ENCODE measurements at regions not wholly inside any gene's neighbourhood (a gene's known extent, or its start where the extent isn't known, plus 50 kb on each side); places are given as distances from the start of the nearest gene placed in this dataset.

DNA sequence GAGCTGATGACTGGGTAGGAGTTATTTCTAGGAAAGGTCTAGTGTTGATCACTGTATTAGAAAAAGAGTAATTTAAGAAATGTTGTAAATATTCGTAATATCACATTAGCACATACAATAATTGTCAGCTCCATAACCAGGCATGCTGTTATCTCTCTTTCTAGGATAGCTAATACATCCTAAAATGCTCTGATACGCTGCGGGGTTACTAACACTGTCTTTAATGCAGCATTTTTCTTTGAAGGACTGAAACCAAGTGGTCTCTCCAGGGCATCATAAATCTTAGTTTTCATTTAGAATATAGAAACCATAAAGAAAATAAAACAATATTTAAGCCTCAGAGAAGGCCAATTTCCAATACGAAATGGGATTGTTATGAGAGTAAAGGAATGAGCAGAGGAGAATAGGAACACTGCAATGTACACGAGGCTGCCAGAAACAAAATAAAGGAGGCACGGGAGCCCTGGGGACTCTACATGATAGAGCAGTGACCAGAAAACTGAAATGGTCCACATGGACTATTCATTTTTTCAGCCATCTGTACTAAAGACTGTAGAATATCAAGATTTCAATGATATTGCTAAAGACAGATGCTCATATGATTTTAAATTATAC lies 1606.7 kb upstream of the AGA start:
- ChIA-PET RAD21 (ENCODE audit: low non-redundant PET in 1 of 2, low total read pairs in 2 of 2, uncharacterized antibody in 2 of 2, unreplicated experiment in 2 of 2) (no interaction called here), CTCF (no interaction called here), POLR2A (no interaction called here)
- Histone ChIP-seq H3K79me2 (ENCODE audit: insufficient read depth, low read length) (no peaks in the 10 kb centered on the region), H3K27me3 (ENCODE audit: insufficient read depth, low read length) (no peaks in the 10 kb centered on the region), H3K36me3 (ENCODE audit: control insufficient read depth in 1 of 2, insufficient read depth in 2 of 2, low read length in 2 of 2) (no peaks in the 10 kb centered on the region), H3K4me1 (ENCODE audit: control insufficient read depth in 1 of 2, insufficient read depth in 2 of 2, low read length in 2 of 2) (no peaks in the 10 kb centered on the region), H3K4me3 (replicated peaks in 1 of 2; ENCODE audit: low read depth in 1 of 2, low read length in 2 of 2) (no peak overlapping the region), H3K9ac (ENCODE audit: low read length) (no peak overlapping the region), H3K27ac (ENCODE audit: low read depth, low read length) (no peak overlapping the region), H3K4me2 (ENCODE audit: low read length) (no peak overlapping the region), H4K20me1 (ENCODE audit: insufficient read depth) (no peaks in the 10 kb centered on the region), H3K9me3 (ENCODE audit: control insufficient read depth in 1 of 2, insufficient read depth in 1 of 2, low read depth in 1 of 2, low read length in 2 of 2) (no peaks in the 10 kb centered on the region), H3K9me2 (ENCODE audit: insufficient read depth) (no peaks in the 10 kb centered on the region; the same call in 1 of the 2 replicates), H2AFZ (ENCODE audit: low read depth, low read length, poor library complexity, severe bottlenecking) (no peak overlapping the region)
- no TSS peak for BruUV-seq (replicated peaks)
- TF ChIP-seq EZH2phosphoT487 (IDR thresholded peaks at IDR 0.05; ENCODE audit: borderline replicate concordance) = no peak
- no peak for TF ChIP-seq ZFX (IDR thresholded peaks at IDR 0.05)
- TF ChIP-seq TCF7L2 (IDR thresholded peaks at IDR 0.05; ENCODE audit: borderline replicate concordance, extremely low read depth, insufficient read depth, insufficient read length) = no peak
- no peak for TF ChIP-seq YY1 (IDR thresholded peaks at IDR 0.05; ENCODE audit: extremely low read depth, insufficient replicate concordance, low read depth, low read length)
- TF ChIP-seq POLR2AphosphoS5 (IDR thresholded peaks at IDR 0.05; ENCODE audit: low read depth, low read length) = no peak
- no peak for TF ChIP-seq CBX3 (IDR thresholded peaks at IDR 0.05; ENCODE audit: low read depth)
- no peak for TF ChIP-seq EGR1 (IDR thresholded peaks at IDR 0.05; ENCODE audit: low read depth)
- TF ChIP-seq SP1 (IDR thresholded peaks at IDR 0.05; ENCODE audit: low read depth) = no peak
- no peak for TF ChIP-seq RAD21 (IDR thresholded peaks at IDR 0.05; ENCODE audit: low read depth)
- no peak for TF ChIP-seq EZH2 (IDR thresholded peaks at IDR 0.05)
- TF ChIP-seq, protein P1, sequence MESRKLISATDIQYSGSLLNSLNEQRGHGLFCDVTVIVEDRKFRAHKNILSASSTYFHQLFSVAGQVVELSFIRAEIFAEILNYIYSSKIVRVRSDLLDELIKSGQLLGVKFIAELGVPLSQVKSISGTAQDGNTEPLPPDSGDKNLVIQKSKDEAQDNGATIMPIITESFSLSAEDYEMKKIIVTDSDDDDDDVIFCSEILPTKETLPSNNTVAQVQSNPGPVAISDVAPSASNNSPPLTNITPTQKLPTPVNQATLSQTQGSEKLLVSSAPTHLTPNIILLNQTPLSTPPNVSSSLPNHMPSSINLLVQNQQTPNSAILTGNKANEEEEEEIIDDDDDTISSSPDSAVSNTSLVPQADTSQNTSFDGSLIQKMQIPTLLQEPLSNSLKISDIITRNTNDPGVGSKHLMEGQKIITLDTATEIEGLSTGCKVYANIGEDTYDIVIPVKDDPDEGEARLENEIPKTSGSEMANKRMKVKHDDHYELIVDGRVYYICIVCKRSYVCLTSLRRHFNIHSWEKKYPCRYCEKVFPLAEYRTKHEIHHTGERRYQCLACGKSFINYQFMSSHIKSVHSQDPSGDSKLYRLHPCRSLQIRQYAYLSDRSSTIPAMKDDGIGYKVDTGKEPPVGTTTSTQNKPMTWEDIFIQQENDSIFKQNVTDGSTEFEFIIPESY (IDR thresholded peaks at IDR 0.05; ENCODE audit: extremely low read depth, insufficient replicate concordance, low read length) = no peak
- no peak for TF ChIP-seq SRF (IDR thresholded peaks at IDR 0.05; ENCODE audit: low read depth)
- TF ChIP-seq, protein P2, sequence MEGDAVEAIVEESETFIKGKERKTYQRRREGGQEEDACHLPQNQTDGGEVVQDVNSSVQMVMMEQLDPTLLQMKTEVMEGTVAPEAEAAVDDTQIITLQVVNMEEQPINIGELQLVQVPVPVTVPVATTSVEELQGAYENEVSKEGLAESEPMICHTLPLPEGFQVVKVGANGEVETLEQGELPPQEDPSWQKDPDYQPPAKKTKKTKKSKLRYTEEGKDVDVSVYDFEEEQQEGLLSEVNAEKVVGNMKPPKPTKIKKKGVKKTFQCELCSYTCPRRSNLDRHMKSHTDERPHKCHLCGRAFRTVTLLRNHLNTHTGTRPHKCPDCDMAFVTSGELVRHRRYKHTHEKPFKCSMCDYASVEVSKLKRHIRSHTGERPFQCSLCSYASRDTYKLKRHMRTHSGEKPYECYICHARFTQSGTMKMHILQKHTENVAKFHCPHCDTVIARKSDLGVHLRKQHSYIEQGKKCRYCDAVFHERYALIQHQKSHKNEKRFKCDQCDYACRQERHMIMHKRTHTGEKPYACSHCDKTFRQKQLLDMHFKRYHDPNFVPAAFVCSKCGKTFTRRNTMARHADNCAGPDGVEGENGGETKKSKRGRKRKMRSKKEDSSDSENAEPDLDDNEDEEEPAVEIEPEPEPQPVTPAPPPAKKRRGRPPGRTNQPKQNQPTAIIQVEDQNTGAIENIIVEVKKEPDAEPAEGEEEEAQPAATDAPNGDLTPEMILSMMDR (IDR thresholded peaks at IDR 0.05 in 2 of 3, conservative IDR thresholded peaks at IDR 0.05 in 1 of 3; ENCODE audit: borderline replicate concordance in 1 of 3, insufficient read depth in 1 of 3, low read depth in 2 of 3, low read length in 2 of 3) = no peak
- no peak for TF ChIP-seq POLR2A (IDR thresholded peaks at IDR 0.05; ENCODE audit: borderline replicate concordance, extremely low read depth, insufficient read depth, insufficient read length)
- TF ChIP-seq CEBPB (IDR thresholded peaks at IDR 0.05; ENCODE audit: low read depth) = no peak
- TF ChIP-seq FOSL1 (IDR thresholded peaks at IDR 0.05; ENCODE audit: low read depth) = no peak
- no peak for TF ChIP-seq SIN3A (IDR thresholded peaks at IDR 0.05; ENCODE audit: low read depth)
- ATAC-seq (no peak), DNase-seq (ENCODE audit: low read depth, low spot score) (no peak)
- intact Hi-C loops (cut with micrococcal nuclease) = no loop called here

Data from HCT116 (cell line).